Left hindlimb (tissue), 1 donor: ENCODE measurements at regions not wholly inside any gene's neighbourhood (a gene's known extent, or its start where the extent isn't known, plus 50 kb on each side); places are given as distances from the start of the nearest gene placed in this dataset.
"Not testable (repeated sequence)": the region's sequence is repeated elsewhere in the genome, so short reads cannot be mapped to it uniquely, and the experiment has no call there.

Experiments used
- DNase-seq: peaks from one replicate; pipeline ENCODE4 v3.0.0-alpha.2; 2018

GRCh38 chr20:47991875-47992488 lies 206.7 kb upstream of the SULF2 start:
- DNase-seq = no peak

- DNase-seq = no peak
Measured at GRCh38 chr20:47990507-47991150, 205.3 kb upstream of the SULF2 start.

- no peak for DNase-seq
Measured at GRCh38 chr20:47989957-47990356, 204.7 kb upstream of the SULF2 start.

GRCh38 chr20:47988676-47989075 lies 203.4 kb upstream of the SULF2 start:
- DNase-seq = no peak

- no peak for DNase-seq
Measured at GRCh38 chr20:47985092-47985850, 200.0 kb upstream of the SULF2 start.

GRCh38 chr20:47984437-47984836 lies 199.2 kb upstream of the SULF2 start:
- no peak for DNase-seq

GRCh38 chr20:47983642-47984041 lies 198.4 kb upstream of the SULF2 start:
- not testable (repeated sequence) for DNase-seq

- DNase-seq = no peak
Measured at GRCh38 chr20:47982574-47983360, 197.5 kb upstream of the SULF2 start.

- DNase-seq = no peak
Measured at GRCh38 chr20:47981222-47981621, 195.9 kb upstream of the SULF2 start.

GRCh38 chr20:47980336-47981177 lies 195.3 kb upstream of the SULF2 start:
- no peak for DNase-seq

- DNase-seq = not testable (repeated sequence)
Measured at GRCh38 chr20:47979361-47980095, 194.2 kb upstream of the SULF2 start.

- not testable (repeated sequence) for DNase-seq
Measured at GRCh38 chr20:47978428-47979120, 193.3 kb upstream of the SULF2 start.

GRCh38 chr20:47977789-47978252 lies 192.5 kb upstream of the SULF2 start:
- DNase-seq = not testable (repeated sequence)

- not testable (repeated sequence) for DNase-seq
Measured at GRCh38 chr20:47977017-47977788, 191.9 kb upstream of the SULF2 start.

GRCh38 chr20:47974234-47974878 lies 189.1 kb upstream of the SULF2 start:
- DNase-seq = no peak

- no peak for DNase-seq
Measured at GRCh38 chr20:47973519-47974233, 188.4 kb upstream of the SULF2 start.

- no peak for DNase-seq
Measured at GRCh38 chr20:47972916-47973309, 187.6 kb upstream of the SULF2 start.

- peak; percentile 57 for DNase-seq
Measured at GRCh38 chr20:47972297-47972915, 187.1 kb upstream of the SULF2 start.
